Prostate gland (tissue), 2 donors: ENCODE measurements at regions not wholly inside any gene's neighbourhood (a gene's known extent, or its start where the extent isn't known, plus 50 kb on each side); places are given as distances from the start of the nearest gene placed in this dataset.

Experiments
- CTCF ChIP-seq, 4 experiments: fragments of 200-600 bp in 2 of 4; fragments of 450-650 bp in 2 of 4; sonication (generic) in 2 of 4; IDR thresholded peaks; 1 replicate in 3 of 4; 2 replicates in 1 of 4; pipeline ENCODE4 v1.5.1; 2016 to 2019; ENCODE audit warnings: antibody characterized with exemption in 4 of 4, mild to moderate bottlenecking in 2 of 4, moderate library complexity in 2 of 4
- POLR2AphosphoS5 ChIP-seq: sonication (generic); formaldehyde crosslinking; IDR thresholded peaks from one replicate; pipeline ENCODE4 v1.6.1; 2017; ENCODE audit warnings: antibody characterized with exemption

GRCh38 chr12:18808221-18808620 is 70.3 kb downstream of the CAPZA3 start:
- TF ChIP-seq CTCF (IDR thresholded peaks at IDR 0.05), result no peak
- TF ChIP-seq POLR2AphosphoS5, result no peak
